B cell (primary cell): ENCODE measurements at regions not wholly inside any gene's neighbourhood (a gene's known extent, or its start where the extent isn't known, plus 50 kb on each side); places are given as distances from the start of the nearest gene placed in this dataset.

Experiments used
- EZH2 ChIP-seq: IDR thresholded peaks from 2 replicates; pipeline ENCODE4 v1.6.1; 2012; ENCODE audit warnings: borderline replicate concordance, low read depth, mild to moderate bottlenecking, moderate library complexity, low read length; ENCODE audit not compliant: insufficient read depth, poor library complexity, severe bottlenecking
- TF ChIP-seq, protein P1 (sequence below): fragments of 200-600 bp; IDR thresholded peaks from one replicate; pipeline ENCODE4 v1.8.0; 2022; ENCODE audit warnings: antibody characterized with exemption, mild to moderate bottlenecking

DNA sequence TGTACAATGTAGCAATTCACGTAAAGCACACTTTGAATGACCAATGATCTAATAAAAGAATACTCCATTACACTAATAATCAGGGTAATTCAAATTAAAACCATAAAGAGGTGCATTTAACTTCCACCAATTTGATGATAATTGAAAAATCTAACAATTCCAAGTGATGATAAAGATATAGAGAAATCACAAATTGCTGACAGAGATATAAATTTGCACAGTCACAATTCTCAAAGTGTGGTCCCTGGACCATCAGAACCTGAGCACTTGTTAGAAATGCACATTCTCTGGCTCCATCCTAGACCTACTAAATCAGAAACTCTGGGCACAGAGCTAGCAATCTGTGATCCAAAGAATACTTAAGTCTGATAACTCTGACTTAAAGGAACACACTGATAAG lies 165.8 kb upstream of the DCC start:
- TF ChIP-seq, protein P1, sequence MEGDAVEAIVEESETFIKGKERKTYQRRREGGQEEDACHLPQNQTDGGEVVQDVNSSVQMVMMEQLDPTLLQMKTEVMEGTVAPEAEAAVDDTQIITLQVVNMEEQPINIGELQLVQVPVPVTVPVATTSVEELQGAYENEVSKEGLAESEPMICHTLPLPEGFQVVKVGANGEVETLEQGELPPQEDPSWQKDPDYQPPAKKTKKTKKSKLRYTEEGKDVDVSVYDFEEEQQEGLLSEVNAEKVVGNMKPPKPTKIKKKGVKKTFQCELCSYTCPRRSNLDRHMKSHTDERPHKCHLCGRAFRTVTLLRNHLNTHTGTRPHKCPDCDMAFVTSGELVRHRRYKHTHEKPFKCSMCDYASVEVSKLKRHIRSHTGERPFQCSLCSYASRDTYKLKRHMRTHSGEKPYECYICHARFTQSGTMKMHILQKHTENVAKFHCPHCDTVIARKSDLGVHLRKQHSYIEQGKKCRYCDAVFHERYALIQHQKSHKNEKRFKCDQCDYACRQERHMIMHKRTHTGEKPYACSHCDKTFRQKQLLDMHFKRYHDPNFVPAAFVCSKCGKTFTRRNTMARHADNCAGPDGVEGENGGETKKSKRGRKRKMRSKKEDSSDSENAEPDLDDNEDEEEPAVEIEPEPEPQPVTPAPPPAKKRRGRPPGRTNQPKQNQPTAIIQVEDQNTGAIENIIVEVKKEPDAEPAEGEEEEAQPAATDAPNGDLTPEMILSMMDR, result no peak
- TF ChIP-seq EZH2, result no peak
